Cardiac septum (tissue), 1 donor: ENCODE measurements at regions not wholly inside any gene's neighbourhood (a gene's known extent, or its start where the extent isn't known, plus 50 kb on each side); places are given as distances from the start of the nearest gene placed in this dataset.

Experiments
- DNase-seq: peaks from one replicate; pipeline ENCODE4 v3.0.0-alpha.2; 2020; ENCODE audit warnings: low spot score
- intact Hi-C: fragments of 100-400 bp; cut with DNase I; formaldehyde crosslinking; loops from one replicate; pipeline ENCODE4 v1.14.0; 2022
- donor health status: DM: no; HTN: no; CAD: no.

- intact Hi-C loops, result no loop called here
- no peak for DNase-seq
Measured at GRCh38 chr12:124410354-124411175, 115.7 kb downstream of the RFLNA start.

- intact Hi-C loops, result no loop called here
- no peak for DNase-seq
Measured at GRCh38 chr12:124408822-124409517, 114.1 kb downstream of the RFLNA start.

- no peak for DNase-seq
- intact Hi-C loops, result no loop called here
Measured at GRCh38 chr12:124407074-124407473, 112.2 kb downstream of the RFLNA start.

GRCh38 chr12:124406043-124406442 is 111.2 kb downstream of the RFLNA start:
- no peak for DNase-seq
- intact Hi-C loops, result no loop called here

DNA sequence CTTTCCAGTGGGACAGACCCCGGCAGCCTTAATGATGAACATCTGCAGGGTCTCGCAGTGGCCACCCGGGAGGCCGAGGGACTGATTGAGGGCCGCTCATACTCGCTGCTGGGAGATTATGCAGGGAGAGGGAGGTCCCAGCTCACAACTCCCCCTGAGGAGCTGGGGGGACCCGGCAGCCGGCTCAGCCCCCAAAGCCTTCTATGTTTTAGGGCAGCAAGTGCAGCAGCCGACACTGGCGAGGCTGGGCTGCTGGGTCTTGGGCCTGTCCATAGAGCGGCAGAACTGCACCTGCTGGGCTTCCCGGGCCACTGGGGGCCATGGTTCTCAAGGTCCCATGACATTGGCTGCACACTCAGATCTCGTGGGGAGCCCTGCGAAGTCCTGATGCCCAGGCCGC is 110.7 kb downstream of the RFLNA start:
- intact Hi-C loops, result no loop called here

DNA sequence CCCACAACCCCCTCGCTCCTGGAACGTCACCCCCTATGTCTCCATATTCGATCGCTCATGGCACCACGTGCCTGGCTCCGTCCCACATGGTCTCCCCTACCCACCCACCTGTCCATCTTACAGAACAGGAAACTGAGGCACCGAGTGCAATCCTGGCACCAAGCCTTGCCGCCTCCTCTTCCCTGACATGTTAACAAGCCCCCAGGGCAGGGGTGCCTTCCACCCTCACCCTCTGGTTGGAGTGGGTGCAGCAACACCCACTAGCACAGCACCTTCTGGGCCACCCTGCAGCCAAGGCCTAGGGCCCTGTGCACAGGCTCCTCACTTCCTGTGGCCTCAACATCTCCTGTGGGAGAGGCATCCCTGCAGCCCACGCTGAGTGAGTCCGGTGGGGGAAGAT is 110.3 kb downstream of the RFLNA start:
- intact Hi-C loops, result no loop called here
- no peak for DNase-seq

More for the DNA sequence above, 110.7 kb downstream of the RFLNA start:
- DNase-seq, result no peak

GRCh38 chr12:124404162-124404784 is 109.4 kb downstream of the RFLNA start:
- no peak for DNase-seq
- intact Hi-C loops, result no loop called here

DNA sequence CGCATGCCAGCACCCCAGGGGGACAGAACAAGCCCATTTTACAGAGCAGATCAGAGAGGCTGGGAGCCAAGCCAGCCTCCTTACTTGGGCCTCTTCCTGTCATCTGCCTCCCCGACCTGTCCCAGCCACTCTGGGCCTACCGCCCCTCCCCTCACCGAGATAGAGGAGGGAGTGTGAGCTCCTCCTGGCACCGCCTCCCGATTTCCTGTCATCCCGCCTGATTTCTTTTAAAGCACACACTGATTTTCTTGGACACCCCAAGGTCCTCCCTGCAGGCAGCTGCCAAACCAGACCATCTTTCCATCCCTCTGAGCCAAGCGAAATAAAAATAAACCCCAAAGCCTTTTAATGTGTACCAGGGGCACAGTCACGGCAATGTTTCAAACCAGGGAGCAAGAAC is 108.4 kb downstream of the RFLNA start:
- no peak for DNase-seq
- intact Hi-C loops, result no loop called here

GRCh38 chr12:124402248-124403066 is 107.6 kb downstream of the RFLNA start:
- no peak for DNase-seq
- intact Hi-C loops, result no loop called here

DNA sequence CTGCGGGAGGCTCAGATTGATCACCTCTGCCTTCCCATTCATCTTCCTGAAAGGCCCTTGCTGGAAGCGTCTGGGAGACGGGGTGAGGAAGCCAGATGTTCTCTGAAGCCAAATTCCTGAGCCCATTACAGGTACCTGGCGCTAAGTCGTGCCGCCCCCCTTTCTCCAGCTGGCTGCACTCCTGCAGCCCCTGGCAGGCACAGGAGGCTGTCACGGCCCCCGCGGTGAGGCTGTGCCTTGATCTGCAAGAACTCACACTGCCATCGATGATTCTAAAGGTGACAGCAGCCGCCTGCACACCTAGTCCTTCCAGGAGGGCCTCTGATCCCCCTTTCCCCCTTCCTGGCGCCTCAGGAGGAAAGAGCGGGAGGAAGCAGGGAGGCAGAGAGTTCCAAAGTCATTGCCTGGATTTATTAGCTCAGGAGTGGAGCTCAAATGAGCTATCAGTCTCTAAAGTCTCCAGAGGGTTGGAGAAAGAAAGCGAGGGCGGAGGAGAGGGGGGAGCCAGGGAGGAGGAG is 106.9 kb downstream of the RFLNA start:
- no peak for DNase-seq
- intact Hi-C loops, result no loop called here

DNA sequence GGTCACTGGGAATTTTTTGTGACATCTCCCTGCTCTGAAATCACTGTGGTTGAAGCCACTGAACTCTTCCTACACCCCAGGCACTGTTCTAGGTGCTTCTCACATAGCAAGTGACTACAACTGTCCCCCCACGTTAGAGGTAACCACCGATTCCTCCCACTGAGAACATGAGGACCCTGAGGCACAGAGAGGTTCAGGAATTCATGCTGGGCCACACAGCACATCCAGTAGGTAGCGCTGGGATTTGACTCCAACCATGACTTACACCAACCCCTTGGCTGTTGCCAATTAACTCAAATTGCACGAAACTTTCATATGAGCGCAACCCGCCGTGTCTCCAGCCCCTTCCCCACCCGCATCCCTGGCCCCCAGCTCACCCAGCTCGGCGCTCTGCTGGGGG is 105.2 kb downstream of the RFLNA start:
- intact Hi-C loops, result no loop called here
- no peak for DNase-seq

- intact Hi-C loops, result no loop called here
- no peak for DNase-seq
Measured at GRCh38 chr12:124399622-124400021, 104.7 kb downstream of the RFLNA start.

DNA sequence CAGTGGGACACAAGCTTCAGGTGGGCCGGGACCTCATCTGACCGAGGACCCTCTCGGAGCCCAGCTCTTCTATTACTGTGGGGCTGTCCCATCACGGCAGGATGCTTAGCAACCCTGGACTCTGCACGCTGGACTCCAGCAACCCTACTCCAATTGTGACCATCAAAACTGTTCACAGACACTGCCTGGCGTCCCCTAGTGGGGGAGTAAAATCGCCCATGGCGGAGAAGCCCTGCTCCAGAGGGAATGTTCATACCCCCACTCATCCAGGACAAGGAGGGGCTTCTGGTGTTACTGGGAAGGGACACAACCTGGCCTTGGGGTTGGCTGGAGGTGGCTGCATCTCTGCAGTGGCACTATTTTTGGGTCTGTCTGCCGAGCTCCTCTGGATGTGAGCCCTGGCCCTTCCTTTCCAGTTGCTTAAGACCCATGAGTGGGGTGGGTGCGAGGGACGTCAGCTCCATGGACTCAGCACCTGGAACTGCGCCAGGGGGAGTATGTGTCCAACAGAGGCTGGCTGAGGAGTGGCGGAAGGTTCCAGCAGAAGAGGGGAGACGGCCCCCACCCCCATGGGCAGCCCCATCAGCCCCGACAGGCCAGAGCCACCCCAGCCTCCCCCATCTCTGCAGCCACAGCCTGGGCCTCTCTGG is 103.8 kb downstream of the RFLNA start:
- intact Hi-C loops, result no loop called here
- no peak for DNase-seq

DNA sequence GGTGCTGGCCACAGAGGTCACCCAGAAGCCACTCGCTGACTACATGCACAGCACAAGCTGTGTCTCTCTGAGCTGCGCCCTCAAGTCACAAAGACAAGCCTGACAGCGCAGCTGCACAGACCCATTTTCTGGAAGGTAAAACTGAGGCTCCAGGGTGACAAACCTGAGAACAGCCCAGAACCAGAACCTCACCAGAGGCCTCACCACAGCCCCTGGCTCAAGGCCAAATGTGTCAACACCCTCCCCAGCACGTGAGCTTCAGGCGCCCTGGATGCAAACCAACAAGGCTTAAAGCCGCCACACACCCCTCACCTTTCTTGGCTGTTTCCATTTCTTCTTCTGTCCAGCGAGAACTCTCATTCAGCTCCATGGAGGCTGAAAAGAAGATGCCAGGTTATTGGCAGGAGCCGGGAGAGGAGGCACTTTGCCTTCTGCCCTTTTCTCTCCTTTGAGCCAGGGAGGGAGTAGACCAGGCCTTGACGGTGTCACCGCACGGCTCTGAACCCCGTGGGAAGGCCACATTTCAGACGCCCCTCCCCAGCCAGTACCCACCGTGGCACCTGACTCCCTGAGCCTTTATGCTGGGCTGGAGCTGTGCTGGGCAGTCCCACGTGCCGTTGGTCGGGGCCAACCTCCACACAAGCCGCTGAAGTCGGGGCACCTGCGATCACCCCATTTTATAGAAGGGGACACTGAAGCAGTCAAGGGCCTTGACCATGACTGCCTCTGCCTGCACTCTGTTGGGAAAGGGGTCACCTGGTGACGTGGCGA is 103.1 kb downstream of the RFLNA start:
- no peak for DNase-seq
- intact Hi-C loops, result no loop called here

DNA sequence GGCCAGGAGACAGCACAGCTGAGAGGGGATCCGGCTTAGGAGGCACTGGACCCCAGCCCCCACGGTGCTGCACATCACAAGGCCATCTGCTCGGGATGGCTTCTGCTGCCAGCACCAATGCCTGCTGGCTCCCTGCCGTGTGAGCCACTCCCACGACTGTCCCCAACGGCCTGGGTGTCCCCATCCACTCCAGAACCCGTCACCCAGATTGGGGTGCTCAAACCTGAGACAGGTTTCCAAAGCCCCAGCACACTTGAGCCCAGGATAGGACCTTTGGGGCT is 102.4 kb downstream of the RFLNA start:
- intact Hi-C loops, result no loop called here
- DNase-seq, result no peak

GRCh38 chr12:124396544-124397398 is 101.9 kb downstream of the RFLNA start:
- intact Hi-C loops, result no loop called here
- no peak for DNase-seq

DNA sequence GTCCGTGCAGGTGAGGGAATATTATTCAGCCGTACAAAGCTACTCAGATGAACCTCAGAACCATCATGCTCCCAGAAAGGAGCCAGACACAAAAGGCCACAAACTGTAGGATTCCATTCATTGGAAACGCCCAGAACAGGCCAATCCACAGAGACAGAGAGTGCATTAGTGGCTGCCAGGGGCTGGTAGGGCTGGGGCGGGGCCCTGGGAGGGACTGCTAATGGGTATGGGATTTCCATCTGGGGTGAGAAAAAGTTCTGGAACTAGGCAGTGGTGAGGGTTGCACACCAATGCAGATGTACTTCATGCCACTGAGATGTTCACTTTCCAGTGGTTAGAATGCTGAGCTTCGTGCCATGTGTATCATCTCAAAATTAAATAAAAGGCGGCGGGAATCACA is 101.1 kb downstream of the RFLNA start:
- intact Hi-C loops, result no loop called here
- no peak for DNase-seq

- intact Hi-C loops, result no loop called here
- no peak for DNase-seq
Measured at GRCh38 chr12:124395284-124395752, 100.4 kb downstream of the RFLNA start.
